GF-D8 (cell line): ENCODE measurements at regions not wholly inside any gene's neighbourhood (a gene's known extent, or its start where the extent isn't known, plus 50 kb on each side); places are given as distances from the start of the nearest gene placed in this dataset.
"Not testable (repeated sequence)": the region's sequence is repeated elsewhere in the genome, so short reads cannot be mapped to it uniquely, and the experiment has no call there.

Experiments
- DNase-seq: peaks from one replicate; lab custom pipeline; 2025; lab: John Stamatoyannopoulos, UW

DNA sequence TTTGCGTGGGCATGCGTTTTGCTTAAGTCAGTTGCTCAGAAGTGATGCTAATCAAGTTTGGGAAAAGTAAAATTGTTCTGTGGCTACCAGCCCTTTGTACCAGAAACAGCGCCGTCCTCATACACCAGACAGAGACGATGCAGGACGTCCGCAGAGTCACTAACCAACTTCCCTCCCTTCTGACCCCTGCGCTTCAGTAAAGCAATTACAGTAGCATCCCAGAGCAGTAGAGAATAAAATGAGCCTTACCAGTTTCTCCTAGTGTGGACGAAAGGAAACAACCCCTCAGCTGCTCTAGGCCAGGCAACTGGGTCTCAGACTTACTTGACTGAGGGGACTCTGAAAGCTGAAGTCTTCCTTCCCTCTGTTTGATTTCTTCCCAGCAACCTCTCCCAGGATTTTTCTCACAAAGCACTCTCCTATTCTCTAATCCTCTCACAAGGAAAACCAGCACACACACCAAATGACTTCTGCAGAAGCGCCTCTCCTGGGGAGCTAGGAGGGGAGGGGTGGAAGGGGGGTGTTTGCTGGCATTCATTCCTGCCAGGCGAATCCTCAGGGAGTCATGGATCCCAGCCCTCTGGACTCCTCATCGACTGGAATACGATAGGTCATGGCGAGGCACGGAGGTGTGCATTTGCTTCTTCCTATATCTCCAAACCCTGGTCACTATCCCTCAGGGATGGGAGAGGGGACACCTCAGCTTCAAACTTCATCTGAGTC lies 56.0 kb upstream of the MID1 start:
- no peak for DNase-seq

DNA sequence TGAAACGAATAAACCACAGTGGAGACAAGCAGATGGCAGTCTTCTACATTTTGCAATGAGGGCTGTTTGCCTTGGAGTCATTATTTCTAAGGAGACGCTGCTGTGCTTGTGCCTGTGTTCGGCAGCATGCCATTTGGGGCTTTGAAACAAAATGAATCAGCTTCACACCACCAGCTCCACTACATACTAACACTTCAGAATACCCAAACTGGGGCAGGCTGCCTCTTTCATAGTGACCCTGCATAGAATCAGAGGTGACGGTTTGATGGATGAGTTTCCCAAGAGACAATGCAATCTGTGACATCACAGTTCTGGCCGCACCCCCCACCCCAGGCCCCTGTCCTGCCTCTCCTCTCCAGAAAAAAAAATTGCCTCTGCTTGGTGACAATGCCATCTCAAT lies 57.1 kb upstream of the MID1 start:
- no peak for DNase-seq

GRCh38 chrX:10679387-10679786 lies 59.0 kb upstream of the MID1 start:
- no peak for DNase-seq

DNA sequence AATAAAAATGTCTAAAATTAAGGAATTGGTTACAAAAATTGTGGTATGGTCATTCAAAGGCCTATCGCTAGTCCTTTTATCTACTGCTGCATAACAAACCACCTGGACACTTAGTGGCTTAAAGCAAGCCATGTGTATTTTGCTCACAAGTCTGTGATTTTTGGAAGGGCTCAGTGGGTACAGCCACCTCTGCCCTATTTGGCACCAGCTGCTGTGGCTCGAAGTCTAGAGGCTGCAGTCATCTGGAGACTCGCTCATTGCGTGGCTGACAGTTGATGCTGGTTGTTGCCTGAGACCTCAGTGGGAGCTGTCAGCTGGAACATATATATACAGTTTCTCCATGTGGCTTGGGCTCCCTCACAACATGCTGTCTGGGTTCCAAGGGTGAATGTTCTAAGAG lies 60.8 kb upstream of the MID1 start:
- no peak for DNase-seq

GRCh38 chrX:10683631-10684030 lies 63.2 kb upstream of the MID1 start:
- DNase-seq: not testable (repeated sequence)

GRCh38 chrX:10685923-10686595 lies 65.7 kb upstream of the MID1 start:
- DNase-seq: no peak

DNA sequence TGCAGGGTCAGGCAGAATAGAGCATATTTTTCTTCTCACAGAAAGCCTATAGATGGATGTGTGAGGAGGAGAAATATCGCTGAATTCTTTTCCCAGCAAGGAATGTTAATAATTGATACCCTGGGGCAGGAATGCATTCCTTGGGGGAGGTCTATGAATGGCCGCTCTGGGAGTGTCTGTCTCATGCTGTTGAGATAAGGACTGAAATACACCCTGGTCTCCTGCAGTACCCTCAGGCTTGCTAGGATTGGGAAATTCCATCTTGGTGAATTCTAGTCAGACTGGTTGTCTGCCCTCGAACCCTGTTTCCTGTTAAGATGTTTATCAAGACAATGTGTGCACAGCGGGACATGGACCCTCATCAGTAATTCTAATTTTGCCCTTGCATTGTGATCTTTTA lies 71.4 kb upstream of the MID1 start:
- DNase-seq: not testable (repeated sequence)

DNA sequence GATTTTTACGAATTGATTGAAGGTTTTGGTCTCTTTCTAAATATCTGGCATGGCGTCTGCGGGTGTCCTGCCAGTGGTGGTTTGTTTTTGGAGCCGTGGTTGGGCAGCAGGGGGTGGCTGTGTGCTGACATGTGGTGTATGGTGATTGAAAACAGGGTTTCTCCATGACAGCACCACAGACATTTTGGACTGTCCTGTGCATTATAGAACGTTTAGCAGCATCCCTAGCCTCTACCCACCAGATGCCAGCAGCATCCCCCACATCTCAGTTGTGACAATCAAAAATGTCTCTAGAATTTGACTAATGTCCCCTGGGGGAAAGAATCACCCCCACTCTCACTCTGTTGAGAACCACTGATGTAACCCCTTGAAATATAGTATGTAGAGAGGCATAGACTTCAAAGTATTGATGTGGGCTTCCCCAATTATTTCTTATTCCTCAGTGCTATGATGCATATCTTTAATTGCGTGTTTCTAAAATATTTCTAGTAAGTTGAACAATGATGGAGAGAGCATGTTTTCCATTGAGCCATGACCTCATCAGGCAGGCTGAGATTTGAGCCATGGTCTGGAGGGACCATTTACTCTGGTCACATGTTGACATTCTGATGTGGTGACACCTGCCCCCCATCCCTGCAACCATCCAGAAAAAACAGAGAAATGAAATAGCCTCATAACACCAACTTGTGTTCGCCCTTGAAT lies 77.4 kb upstream of the MID1 start:
- DNase-seq: no peak

- DNase-seq: no peak
Measured at GRCh38 chrX:10698318-10698640, 77.9 kb upstream of the MID1 start.

DNA sequence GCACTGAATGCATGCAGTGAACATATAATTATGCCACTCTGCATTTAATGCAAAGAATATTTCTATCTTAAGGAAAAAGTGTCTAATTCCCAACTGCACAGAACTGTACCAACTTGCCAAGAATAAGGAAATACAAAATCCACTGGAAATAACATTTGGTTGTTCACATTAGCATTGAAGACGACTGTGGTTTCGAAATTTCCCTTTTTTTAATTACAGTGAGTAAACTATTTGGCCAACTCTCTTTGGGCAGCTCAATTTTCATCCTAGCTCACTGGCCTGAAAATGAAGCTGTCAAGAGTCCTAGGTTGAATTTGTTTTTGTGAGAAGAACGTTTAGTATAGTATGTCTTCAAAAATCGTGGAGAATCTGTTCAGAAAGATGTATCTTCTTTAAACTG lies 81.6 kb upstream of the MID1 start:
- DNase-seq: no peak

- DNase-seq: not testable (repeated sequence)
Measured at GRCh38 chrX:10706342-10706741, 86.0 kb upstream of the MID1 start.

DNA sequence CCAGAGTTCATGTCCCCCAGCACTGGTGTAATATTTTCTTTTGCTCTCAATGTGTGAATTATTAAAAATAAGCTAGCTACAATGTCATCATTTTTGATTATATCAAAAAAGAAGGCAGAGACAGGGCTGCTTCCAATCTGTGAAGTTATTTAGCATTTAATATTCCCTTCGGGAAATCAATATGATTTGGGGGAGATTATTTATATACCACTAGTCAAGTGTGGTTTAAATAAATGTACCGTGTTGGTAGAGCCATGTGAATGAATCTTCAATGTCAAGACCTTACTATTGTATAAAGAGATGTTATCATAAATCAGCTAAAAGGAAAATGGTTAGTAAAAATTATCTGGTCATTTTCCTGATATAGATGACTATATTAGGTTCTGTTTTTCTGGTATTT lies 87.4 kb upstream of the MID1 start:
- DNase-seq: no peak

DNA sequence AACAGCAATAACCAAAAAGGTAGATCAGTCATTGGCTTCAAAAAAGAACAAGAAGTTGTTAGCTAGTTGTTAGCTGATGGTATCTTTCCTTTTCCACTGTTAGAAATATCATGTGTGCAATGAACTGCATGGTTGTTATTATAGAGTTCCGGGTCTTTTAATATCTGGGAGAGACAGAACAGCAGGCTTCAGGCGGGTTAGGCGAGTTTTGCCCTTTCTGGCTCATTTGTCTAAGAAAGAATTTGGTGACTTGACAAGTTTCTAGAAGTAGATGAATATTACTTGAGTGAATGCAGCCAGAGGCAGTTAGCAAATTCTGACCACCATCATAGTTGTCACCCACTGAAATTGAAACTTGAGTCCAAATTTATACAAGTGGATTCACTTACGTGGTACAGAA lies 88.9 kb upstream of the MID1 start:
- no peak for DNase-seq

- DNase-seq: no peak
Measured at GRCh38 chrX:10714531-10714930, 94.1 kb upstream of the MID1 start.

- DNase-seq: no peak
Measured at GRCh38 chrX:10722851-10723250, 102.5 kb upstream of the MID1 start.

- no peak for DNase-seq
Measured at GRCh38 chrX:10725071-10725470, 104.7 kb upstream of the MID1 start.

GRCh38 chrX:10726647-10727046 lies 106.3 kb upstream of the MID1 start:
- no peak for DNase-seq

GRCh38 chrX:10728806-10729389 lies 108.5 kb upstream of the MID1 start:
- DNase-seq: no peak

GRCh38 chrX:10739426-10739825 lies 119.0 kb upstream of the MID1 start:
- DNase-seq: no peak

DNA sequence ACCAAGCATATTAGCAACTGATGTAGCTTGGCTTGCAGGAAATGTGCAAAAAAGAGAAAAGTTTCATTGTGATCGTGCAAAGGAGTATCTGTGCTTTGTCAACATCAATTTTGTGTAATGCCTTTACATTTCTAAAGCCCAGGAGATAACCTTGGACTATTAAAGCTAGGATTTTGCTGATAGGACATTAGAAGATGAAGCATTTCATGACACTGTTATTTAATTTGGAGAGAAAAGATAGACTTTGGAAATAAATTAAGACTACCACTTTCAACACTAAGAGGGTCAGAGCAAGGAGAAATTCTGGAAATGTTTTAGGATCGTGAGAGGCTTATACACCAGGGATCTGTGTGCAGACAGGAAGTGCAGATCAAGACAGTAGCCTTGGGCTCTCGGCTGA lies 120.6 kb upstream of the MID1 start:
- DNase-seq: no peak

DNA sequence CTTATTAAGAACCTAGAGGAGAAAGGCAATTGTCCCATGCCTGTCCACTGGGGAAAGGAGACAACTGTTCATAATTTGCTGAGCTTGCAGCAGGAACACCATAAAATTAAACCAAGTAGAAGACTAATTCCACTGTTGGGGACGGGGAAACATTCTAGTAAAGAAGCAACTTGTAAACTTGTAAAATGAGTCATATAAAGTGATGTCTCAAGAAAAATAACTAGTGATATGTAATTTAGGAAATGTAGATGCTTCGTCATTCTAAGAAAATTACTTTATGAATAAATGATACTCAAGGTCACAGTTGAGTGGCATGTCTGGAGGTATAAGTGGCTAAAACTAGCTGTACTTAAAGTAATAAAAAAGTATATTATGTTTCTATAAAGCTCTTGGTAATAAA lies 121.2 kb upstream of the MID1 start:
- no peak for DNase-seq

- no peak for DNase-seq
Measured at GRCh38 chrX:10743476-10743875, 123.1 kb upstream of the MID1 start.

DNA sequence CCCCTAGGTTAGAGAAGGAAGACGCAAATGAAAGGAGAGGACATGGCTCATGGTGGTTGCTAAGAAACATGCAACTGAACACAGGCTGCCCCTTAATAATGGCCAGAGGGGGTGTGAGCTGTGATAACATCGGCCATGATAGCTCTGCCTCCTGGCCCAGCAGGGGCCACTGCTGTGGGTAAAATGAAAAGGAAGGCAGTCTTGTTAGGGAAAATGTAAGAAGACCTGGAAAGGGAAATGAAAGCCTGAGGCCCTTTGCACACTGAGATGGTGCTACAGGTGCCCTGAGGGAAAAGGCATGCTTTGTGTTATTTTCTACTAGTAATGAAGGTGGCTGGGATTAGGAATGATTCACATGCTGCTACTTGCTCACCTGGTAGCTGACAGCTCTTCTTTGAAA lies 123.6 kb upstream of the MID1 start:
- no peak for DNase-seq
